CD4-positive, alpha-beta T cell treated with Interleukin-1 beta for 1 hour (primary cell): ENCODE measurements at regions not wholly inside any gene's neighbourhood (a gene's known extent, or its start where the extent isn't known, plus 50 kb on each side); places are given as distances from the start of the nearest gene placed in this dataset.
"Not testable (repeated sequence)": the region's sequence is repeated elsewhere in the genome, so short reads cannot be mapped to it uniquely, and the experiment has no call there.

Experiments used
- DNase-seq, 2 donors: peaks; one replicate each; pipeline ENCODE4 v3.0.0-alpha.2; 2020 to 2022

GRCh38 chr2:146741260-146741659, 1103.6 kb upstream of the ACVR2A start:
- DNase-seq: no peak

DNA sequence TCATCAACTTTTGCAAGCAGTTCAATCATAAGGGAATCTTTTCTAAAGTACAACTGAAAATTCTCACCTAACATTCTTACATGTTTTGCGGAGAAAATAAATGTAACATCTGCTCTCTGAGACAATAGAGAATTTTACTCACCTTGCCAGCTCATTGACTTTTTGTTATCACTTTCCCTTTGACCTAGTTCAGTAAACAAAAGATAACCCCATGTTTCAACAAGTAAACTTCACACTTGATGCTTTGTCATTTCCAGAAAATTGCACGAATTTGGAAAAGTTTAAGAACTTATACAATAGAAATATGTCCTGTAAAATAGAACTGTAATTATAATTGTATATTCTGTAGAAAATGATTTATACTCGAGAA, 1110.0 kb upstream of the ACVR2A start:
- DNase-seq: no peak

DNA sequence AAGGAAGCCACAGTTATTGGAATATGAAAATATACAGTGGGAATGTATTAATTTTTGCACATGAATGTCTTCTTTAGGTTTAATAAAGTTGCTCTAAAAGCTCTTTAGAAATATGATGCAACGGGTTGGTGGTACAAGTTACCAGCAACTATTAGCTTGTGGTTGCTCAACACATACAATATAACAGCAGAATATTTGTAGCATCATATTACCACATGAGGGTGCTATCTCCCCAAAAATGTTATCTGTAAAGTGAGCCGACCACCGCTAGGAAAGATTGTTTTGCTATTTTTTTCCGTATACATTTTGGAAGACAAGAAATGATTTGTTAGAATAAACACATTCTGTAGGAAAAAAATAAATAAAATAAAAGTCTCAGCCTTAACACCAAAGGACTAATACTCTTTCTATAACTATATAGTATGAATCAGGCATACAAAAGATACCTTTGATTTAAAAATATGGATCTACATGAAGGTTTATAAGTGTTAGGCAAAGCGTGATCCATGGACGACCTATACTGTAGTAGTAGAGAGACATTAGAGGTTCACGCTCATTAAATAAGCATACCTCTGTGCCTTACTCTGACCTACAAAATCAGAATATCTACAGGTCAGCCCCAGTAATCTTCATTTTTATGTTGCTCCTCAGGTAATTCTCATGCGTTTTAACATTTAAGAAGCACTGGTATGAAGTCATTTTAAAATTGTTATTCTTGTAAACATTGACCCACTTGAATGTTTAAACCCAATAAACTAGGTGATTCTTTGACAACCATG, 1110.6 kb upstream of the ACVR2A start:
- peak in 1 of 2 donors; percentile 5 for DNase-seq

DNA sequence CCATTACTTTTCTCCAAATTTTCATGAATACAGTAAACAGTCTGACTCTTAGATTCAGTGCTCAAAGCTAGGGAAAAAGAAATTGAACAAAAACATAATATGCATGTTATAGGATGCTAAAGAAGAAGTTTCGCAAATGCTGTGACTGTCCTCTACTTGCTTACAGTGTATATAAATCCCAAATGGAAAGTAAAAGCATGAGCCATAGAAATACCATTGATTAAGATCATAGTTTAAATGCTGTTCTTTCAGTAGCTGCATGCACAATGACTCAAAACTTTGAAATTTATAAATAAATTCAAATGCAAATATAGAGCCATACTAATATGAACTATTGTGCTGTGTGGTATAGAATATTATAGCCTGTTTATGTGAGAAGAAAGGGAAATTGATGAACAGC, 1113.9 kb upstream of the ACVR2A start:
- no peak for DNase-seq

GRCh38 chr2:146721486-146721885, 1123.3 kb upstream of the ACVR2A start:
- no peak for DNase-seq

DNA sequence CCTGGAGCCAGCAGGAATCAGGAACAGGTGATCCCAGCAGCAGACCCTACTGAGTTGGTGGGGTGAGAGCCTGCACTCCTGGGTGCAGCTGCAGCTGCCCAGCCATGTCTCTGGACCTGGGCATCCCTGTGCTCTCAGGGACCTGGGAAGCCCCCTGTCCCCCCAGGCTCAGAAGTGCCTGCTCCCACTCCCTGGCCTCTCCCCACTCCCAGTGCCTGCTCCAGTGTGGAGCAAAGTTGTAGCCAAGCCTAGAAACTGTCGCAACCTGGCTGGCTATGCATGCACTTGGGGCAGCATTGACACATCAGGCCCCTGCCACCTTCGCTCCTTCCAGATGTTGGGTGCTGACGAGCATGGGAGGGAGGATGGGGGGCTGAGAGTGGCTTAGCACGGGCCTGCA, 1124.7 kb upstream of the ACVR2A start:
- no peak for DNase-seq

GRCh38 chr2:146716591-146716990, 1128.2 kb upstream of the ACVR2A start:
- no peak for DNase-seq

DNA sequence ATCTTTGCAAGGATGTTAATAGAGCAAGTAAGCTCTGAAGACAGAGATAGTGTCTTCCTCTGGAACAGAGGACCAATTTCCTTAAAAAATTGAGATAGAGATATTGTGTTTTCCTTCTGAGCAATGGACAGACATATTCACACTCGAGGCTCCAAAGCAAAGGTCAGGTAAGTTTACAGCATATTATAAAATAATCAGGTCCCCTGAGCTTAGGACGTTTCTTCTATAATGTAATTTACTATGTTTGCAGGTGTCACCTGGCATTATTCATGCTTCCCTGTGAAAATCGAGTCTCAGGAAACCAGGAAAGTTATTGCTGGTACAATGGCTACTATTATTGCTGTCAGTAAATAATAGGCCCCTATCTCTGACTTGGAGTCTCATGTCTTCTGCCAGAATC, 1135.8 kb upstream of the ACVR2A start:
- no peak for DNase-seq

DNA sequence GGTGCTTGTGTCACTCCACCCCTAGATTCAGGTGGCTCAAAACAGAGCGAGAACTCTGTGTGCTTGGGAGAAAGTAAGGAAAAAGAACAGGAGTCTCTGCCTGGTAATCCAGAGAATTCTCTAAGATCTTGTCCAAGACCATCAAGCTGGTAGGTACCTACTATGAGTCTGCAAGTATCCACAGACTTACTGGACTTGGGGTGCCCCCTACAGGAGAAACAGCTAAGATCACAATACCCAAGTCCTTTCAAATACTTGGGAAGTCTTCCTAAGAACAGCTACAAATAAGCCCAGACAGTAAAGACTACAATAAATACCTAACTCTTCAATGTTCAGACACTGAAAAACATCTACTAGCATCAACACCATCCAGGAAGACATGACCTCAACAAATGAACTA, 1143.6 kb upstream of the ACVR2A start:
- DNase-seq: no peak

GRCh38 chr2:146697307-146697706, 1147.5 kb upstream of the ACVR2A start:
- DNase-seq: no peak

- DNase-seq: not testable (repeated sequence)
Observed at GRCh38 chr2:146696787-146697186, 1148.0 kb upstream of the ACVR2A start.

DNA sequence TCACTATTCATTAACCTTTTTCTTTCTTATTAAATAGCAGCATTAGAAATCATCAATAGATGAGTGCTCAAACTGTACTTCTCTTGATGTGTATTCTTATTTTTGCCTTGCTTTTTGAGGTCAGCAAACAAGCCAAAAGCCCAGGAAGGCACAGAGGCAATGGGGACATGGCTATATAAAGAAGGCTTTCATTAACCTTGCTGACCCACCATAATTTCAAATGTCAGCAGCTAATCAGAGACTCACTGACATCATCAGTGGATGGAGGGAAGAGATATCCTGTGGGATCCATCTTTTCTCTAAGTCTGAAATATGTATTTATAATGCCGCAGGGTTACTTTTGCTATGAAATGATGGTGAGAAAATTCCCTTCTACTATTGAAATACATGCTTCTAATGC, 1162.8 kb upstream of the ACVR2A start:
- DNase-seq: no peak

- no peak for DNase-seq
Observed at GRCh38 chr2:146678516-146678915, 1166.3 kb upstream of the ACVR2A start.

GRCh38 chr2:146677280-146677679, 1167.5 kb upstream of the ACVR2A start:
- DNase-seq: no peak

- no peak for DNase-seq
Observed at GRCh38 chr2:146669735-146670134, 1175.1 kb upstream of the ACVR2A start.

DNA sequence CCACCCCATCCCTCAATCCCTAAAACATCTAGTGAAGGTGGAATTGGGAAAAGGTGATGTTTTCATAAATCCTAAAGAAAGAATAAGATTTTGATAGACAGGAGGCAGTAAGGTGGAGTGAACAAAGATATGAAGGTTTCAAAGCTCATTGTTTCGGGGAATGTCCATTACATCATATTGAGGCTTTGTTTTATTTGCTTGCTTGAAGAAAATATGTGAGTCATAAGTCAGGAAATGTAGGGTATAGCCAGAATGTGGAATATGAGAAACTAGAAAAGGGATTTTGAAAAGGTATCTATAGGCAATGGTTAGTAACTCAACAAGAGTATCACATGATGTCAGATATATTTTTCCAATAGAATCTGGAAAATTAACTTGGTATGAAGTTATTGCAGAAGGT, 1178.5 kb upstream of the ACVR2A start:
- no peak for DNase-seq

DNA sequence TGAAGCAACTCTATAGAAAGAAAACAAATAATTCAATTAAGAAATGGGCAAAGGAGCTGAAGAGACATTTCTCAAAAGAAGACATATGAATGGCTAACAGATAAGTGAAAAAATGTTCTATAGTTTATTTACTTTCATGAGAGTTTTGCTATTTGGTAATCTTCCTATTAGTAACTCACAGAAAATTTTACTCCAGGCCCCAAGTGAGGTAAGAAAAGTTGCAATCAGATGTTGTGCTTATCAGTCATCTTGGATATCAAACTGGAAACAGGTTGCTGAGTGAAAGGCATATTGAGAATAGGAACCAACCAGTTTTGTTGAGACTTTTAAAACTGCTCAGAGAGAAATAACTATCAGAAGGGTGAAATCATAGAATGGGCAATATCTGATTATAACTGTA, 1179.0 kb upstream of the ACVR2A start:
- DNase-seq: no peak

DNA sequence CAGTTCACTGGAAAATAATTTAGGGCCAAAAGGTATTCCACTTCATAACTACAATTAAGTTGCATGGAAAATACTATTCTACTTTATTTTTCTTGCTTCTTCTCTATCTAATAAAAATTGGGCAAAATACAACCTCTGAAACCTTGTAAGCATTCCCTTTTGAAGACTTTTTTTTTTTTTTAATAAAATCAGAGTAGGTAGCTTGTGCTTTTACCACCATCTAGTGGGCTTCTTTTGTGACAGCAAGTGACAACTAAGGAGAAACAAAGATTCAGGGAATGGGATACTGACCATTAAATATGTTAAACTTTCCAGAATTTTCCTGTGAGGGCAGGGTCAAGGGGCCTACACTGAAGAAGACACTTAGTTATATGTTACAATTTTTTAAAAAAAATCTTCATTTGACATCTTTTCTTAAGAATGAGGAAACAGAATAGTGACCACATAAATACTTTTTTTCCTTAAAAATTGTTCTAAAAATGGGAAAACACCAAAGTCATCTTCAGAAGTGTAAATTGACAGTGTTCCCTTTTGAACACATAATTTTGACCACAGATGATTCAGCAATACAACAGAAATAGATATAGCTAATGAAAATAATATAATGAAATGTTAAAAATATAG, 1183.2 kb upstream of the ACVR2A start:
- no peak for DNase-seq

GRCh38 chr2:146659976-146660375, 1184.9 kb upstream of the ACVR2A start:
- no peak for DNase-seq

DNA sequence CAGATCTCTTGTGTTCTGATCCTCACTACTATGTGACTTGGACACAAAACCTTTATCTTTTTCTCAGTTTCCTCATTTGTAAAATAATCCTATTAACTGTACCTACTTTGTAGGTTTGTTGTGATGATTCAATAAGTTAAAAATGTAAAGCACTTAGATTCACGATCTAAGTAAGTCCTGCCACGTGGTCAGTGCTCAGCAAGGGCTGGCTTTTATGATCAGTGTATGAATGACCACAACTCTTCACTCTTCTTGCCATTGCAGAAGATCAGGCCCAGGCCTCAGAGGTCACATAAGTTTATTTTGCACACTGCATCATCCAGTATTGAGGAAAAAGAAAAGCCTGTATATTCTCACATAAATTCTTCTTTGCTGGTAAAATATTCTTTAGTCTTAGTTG, 1192.5 kb upstream of the ACVR2A start:
- DNase-seq: no peak

DNA sequence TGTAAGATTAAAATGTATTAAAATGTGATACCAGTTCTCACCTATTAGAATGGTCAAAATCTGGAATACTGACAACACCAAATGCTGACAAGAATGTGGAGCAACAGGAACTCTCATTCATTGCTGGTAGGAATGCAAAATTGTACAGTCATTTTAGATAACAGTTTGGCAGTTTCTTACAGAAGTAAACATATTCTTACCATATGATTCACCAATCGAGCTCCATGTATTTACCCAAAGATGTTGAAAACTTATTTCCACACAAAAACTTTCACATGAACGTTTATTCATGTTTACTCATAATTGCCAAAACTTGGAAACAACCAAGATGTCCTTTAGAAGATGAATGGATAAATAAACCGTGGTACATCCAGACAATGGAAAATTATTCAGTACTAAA, 1193.5 kb upstream of the ACVR2A start:
- DNase-seq: no peak

GRCh38 chr2:146642066-146642465, 1202.8 kb upstream of the ACVR2A start:
- DNase-seq: no peak

GRCh38 chr2:146634230-146635097, 1210.4 kb upstream of the ACVR2A start:
- no peak for DNase-seq

- DNase-seq: no peak
Observed at GRCh38 chr2:146633159-146633558, 1211.7 kb upstream of the ACVR2A start.
